Activated effector memory CD4-positive, alpha-beta T cell treated with Interleukin-2 at 50 U/mL for 16 hours (primary cell): ENCODE measurements at regions not wholly inside any gene's neighbourhood (a gene's known extent, or its start where the extent isn't known, plus 50 kb on each side); places are given as distances from the start of the nearest gene placed in this dataset.

Source experiments
- DNase-seq: peaks from one replicate; pipeline ENCODE4 v3.0.0-alpha.2; 2020

- DNase-seq, result no peak
These were observed 278.7 kb upstream of the CITED2 start for GRCh38 chr6:139653111-139653510.

- DNase-seq, result no peak
These were observed 276.5 kb upstream of the CITED2 start for GRCh38 chr6:139650941-139651340.

- no peak for DNase-seq
These were observed 275.3 kb upstream of the CITED2 start for GRCh38 chr6:139649732-139650131.

GRCh38 chr6:139649128-139649527 lies 274.7 kb upstream of the CITED2 start:
- DNase-seq, result no peak

- DNase-seq, result no peak
These were observed 274.1 kb upstream of the CITED2 start for GRCh38 chr6:139648430-139649000.

GRCh38 chr6:139647841-139648240 lies 273.4 kb upstream of the CITED2 start:
- DNase-seq, result no peak

GRCh38 chr6:139647016-139647415 lies 272.6 kb upstream of the CITED2 start:
- DNase-seq, result no peak

GRCh38 chr6:139644821-139645220 lies 270.4 kb upstream of the CITED2 start:
- no peak for DNase-seq

GRCh38 chr6:139643986-139644385 lies 269.5 kb upstream of the CITED2 start:
- DNase-seq, result no peak

GRCh38 chr6:139642346-139642745 lies 267.9 kb upstream of the CITED2 start:
- no peak for DNase-seq

- no peak for DNase-seq
These were observed 266.9 kb upstream of the CITED2 start for GRCh38 chr6:139641376-139641775.

- DNase-seq, result no peak
These were observed 266.5 kb upstream of the CITED2 start for GRCh38 chr6:139640921-139641320.

GRCh38 chr6:139640448-139640847 lies 266.0 kb upstream of the CITED2 start:
- DNase-seq, result no peak

- DNase-seq, result no peak
These were observed 265.1 kb upstream of the CITED2 start for GRCh38 chr6:139639507-139639906.

GRCh38 chr6:139638179-139638941 lies 263.9 kb upstream of the CITED2 start:
- DNase-seq, result no peak

GRCh38 chr6:139637766-139638165 lies 263.3 kb upstream of the CITED2 start:
- DNase-seq, result no peak

- no peak for DNase-seq
These were observed 261.9 kb upstream of the CITED2 start for GRCh38 chr6:139636391-139636790.

- DNase-seq, result no peak
These were observed 261.1 kb upstream of the CITED2 start for GRCh38 chr6:139635401-139636130.

GRCh38 chr6:139632840-139633239 lies 258.4 kb upstream of the CITED2 start:
- no peak for DNase-seq

- DNase-seq, result no peak
These were observed 253.8 kb upstream of the CITED2 start for GRCh38 chr6:139628270-139628669.

GRCh38 chr6:139627091-139627490 lies 252.6 kb upstream of the CITED2 start:
- DNase-seq, result no peak

- no peak for DNase-seq
These were observed 251.8 kb upstream of the CITED2 start for GRCh38 chr6:139625998-139626975.
